Activated naive CD4-positive, alpha-beta T cell treated with anti-CD3 and anti-CD28 coated beads for 36 hours (primary cell): ENCODE measurements at regions not wholly inside any gene's neighbourhood (a gene's known extent, or its start where the extent isn't known, plus 50 kb on each side); places are given as distances from the start of the nearest gene placed in this dataset.

Experiments used
- CTCF ChIA-PET: fragments of 350-600 bp; sonication (Branson Sonifier 250); formaldehyde crosslinking; loops from one replicate; lab custom pipeline; 2021; ENCODE audit warnings: antibody characterized with exemption; lab: Charles Lee
- DNase-seq: peaks from one replicate; pipeline ENCODE4 v3.0.0-alpha.2; 2020
- H3K27ac Mint-ChIP-seq: one replicate; pipeline ENCODE4 v1.8.0; 2021; ENCODE audit warnings: mild to moderate bottlenecking, mixed read lengths
- H3K27me3 Mint-ChIP-seq: one replicate; pipeline ENCODE4 v1.8.0; 2021; ENCODE audit warnings: low read depth, mixed read lengths
- H3K36me3 Mint-ChIP-seq: one replicate; pipeline ENCODE4 v1.8.0; 2021; ENCODE audit warnings: low read depth, mixed read lengths
- H3K4me1 Mint-ChIP-seq: one replicate; pipeline ENCODE4 v1.8.0; 2021; ENCODE audit warnings: low read depth, mixed read lengths
- H3K4me3 Mint-ChIP-seq: one replicate; pipeline ENCODE4 v1.8.0; 2021; ENCODE audit warnings: mild to moderate bottlenecking, moderate library complexity, mixed read lengths
- H3K9me3 Mint-ChIP-seq: one replicate; pipeline ENCODE4 v1.8.0; 2021; ENCODE audit warnings: mixed read lengths
- intact Hi-C: fragments of 100-400 bp; cut with micrococcal nuclease; formaldehyde crosslinking; loops from one replicate; pipeline ENCODE4 v1.15.1; 2023

DNA sequence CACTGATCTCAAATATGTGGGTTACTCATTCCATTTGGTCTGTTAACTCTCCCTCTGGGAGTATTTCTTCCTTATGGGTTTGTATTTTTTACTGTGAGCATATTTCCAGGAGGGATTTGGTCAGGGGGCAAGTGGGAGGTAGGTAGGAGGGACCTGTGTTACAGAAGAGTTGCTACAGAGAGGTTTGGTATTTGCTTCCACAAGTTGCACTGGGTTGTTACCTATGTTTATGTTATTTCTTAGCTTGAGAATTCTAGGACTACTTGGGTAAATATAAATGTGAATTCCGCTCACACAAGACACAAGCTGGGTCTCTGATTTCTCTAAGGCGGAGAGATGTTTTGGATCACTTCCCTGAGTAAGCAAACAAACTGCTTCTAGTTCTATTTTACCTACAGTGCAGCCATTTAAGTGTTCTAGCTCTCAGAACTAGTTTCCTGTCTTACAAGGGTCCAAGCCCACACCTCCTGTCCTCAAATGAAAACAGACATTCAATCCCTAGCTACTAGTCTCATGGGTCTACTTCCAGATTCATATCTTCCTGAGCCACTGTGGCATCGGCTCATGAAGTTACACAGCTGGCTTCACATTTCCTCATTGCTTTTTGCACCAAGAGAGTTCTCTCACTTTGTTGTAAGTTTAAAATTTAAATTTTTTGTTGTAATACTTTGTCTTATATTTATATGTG is 75.4 kb upstream of the PPP1R3C start:
- CTCF ChIA-PET: interaction anchor here (0.7 to 1.7 kb wide), 2 partner anchors 73 to 75 kb away, joined by 3 to 4 read pairs; partner anchors contain the start of gene PPP1R3C
- intact Hi-C loops: no loop called here
- H3K4me1 Mint-ChIP-seq: no peaks in the 10 kb centered on the region
- H3K27ac Mint-ChIP-seq: no peak overlapping the region
- no peaks in the 10 kb centered on the region for H3K36me3 Mint-ChIP-seq
- DNase-seq: no peak
- no peak overlapping the region for H3K4me3 Mint-ChIP-seq
- no peaks in the 10 kb centered on the region for H3K9me3 Mint-ChIP-seq
- peaks cover 7% of the 10 kb centered on the region for H3K27me3 Mint-ChIP-seq

DNA sequence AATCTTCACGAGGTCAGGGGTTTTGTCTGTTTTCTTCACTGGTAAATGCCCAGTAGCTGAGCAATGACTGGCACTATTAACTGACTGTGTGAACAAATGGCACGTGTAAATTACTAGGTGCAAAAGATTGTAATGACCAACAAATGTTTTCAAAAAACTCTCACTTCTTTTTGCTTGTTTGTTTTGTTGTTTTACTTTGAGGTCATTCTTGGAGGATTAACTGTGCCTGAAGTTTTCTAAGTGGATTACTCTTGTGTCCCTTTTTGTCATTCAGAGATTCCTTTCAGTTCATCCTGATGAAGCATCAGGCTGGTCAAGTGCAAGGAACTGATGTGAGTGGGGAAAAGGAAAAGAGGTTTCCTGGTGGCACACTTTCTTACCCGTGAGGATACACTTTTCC is 74.4 kb upstream of the PPP1R3C start:
- H3K27me3 Mint-ChIP-seq: peaks cover 6% of the 10 kb centered on the region
- CTCF ChIA-PET: interaction anchor here (0.6 to 1.7 kb wide), 3 partner anchors 74 to 314 kb away, joined by 3 to 4 read pairs (median 3); partner anchors contain the start of gene PPP1R3C
- intact Hi-C loops: no loop called here
- H3K36me3 Mint-ChIP-seq: no peaks in the 10 kb centered on the region
- H3K4me1 Mint-ChIP-seq: no peaks in the 10 kb centered on the region
- H3K9me3 Mint-ChIP-seq: no peaks in the 10 kb centered on the region
- no peak for DNase-seq
- no peak overlapping the region for H3K27ac Mint-ChIP-seq
- H3K4me3 Mint-ChIP-seq: no peak overlapping the region

DNA sequence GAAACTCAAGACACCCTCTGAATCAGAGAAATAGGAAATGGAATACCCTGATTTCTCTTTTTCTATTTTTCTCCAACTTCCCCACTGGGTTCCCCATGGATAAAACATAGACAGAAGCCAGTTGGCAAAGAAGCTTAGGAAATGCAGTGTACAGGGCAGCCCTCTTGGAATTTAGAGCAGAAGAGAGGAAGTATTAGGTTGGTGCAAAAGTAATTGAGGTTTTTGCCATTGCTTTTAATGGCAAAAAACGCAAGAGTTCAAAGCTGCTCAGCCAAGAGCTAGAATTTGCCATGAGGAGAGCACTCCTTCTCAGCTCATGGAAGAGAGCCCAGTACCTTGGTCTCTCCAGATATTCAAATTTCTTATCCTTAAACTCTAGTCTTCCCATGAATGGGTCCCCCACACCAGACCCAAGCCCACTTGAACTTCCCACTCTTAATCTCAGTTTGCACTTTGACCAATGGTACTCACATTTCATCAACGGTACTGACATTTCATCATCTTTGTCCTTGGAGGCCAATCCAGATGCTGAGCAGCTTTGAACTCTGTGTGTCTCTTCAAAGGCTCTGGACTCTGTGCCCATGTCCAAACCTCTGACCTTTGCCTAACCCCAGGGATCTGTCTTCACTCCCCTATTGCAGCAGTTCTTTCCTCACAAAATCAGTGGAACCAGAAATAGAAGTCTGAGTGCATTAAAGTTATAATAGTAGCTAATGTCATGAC is 73.2 kb upstream of the PPP1R3C start:
- DNase-seq: no peak
- CTCF ChIA-PET: no interaction called here
- intact Hi-C loops: no loop called here
- Mint-ChIP-seq H3K4me3 (no peak overlapping the region), H3K27ac (no peak overlapping the region), H3K27me3 (peaks cover 6% of the 10 kb centered on the region), H3K36me3 (no peaks in the 10 kb centered on the region), H3K9me3 (no peaks in the 10 kb centered on the region), H3K4me1 (no peaks in the 10 kb centered on the region)

DNA sequence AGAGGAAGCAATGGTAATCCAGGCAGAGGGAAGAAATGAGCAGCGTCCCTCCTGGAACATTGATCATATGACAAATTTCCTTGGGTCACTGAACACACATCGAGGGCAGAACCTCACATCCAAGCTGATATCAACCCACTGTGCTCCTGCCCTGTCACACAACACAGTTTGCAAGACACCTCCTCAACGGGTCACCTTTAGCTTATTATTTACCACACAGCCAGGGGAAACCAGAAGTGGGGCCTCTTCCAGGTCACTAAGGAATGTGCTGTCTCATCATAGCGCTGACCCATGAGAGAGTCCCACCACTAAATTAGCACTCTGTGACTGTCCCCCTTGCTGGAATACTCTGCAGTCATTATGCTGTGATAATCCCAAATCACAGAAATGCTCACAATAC is 69.7 kb upstream of the PPP1R3C start:
- no peak for DNase-seq
- CTCF ChIA-PET: no interaction called here
- Mint-ChIP-seq H3K36me3 (no peaks in the 10 kb centered on the region), H3K9me3 (no peaks in the 10 kb centered on the region), H3K4me1 (no peaks in the 10 kb centered on the region), H3K4me3 (no peak overlapping the region), H3K27me3 (peaks cover 10% of the 10 kb centered on the region), H3K27ac (no peak overlapping the region)
- intact Hi-C loops: no loop called here

DNA sequence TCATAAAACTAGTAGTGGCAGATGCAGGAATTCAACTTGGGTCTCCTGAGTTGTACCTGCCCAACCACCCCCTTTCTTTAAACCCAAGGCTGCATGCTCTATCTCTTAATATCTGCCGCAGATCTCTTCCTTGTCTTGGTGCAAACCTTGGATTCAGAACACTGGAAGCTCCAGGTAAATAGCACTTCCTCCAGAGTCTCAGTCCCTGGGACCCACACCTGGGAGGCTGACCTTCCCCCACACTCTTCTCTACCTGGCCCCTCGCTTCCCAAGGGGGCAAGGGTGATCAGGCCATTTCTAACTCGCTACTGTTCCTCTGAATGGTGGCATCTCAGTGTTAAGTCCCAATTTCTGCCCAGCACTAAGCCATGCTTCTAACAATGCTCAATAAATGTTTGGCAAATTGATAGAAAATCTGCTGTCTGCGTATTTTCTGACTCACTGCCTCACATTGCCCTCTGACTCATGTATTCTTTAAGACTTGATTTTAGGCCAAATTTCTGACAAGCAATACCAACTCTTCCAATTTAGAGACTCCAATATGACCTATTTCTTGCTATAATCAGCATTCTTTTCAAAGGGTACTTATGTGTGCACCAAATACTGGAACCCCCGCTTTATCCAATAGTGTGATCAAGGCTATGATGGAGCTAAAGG is 68.0 kb upstream of the PPP1R3C start:
- H3K9me3 Mint-ChIP-seq: no peaks in the 10 kb centered on the region

DNA sequence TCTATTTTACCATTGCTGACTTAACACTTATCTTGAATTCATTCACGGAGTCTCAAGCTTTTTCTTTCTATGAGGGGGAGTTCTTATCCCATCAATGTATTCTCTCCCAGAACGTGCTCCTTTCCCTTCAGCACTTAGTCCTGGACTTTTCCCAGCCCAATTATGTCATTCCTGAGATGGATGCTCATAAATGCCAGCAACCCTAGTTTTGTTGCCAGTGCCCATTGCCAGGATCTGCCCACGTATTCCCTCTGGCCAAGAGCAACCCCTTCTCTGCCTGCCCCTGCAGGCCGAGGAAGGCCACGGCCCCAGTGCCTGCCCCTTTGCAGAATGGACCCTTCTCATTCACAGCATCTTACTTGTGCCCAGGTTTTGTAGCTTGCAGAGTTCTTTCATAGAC is 67.4 kb upstream of the PPP1R3C start:
- Mint-ChIP-seq H3K27ac (no peak overlapping the region), H3K9me3 (no peaks in the 10 kb centered on the region)

More for the DNA sequence above, 68.0 kb upstream of the PPP1R3C start:
- H3K4me3 Mint-ChIP-seq: no peak overlapping the region
- CTCF ChIA-PET: no interaction called here
- H3K27ac Mint-ChIP-seq: no peak overlapping the region
- peaks cover 7% of the 10 kb centered on the region for H3K27me3 Mint-ChIP-seq
- no peaks in the 10 kb centered on the region for H3K36me3 Mint-ChIP-seq
- no peaks in the 10 kb centered on the region for H3K4me1 Mint-ChIP-seq
- DNase-seq: no peak
- intact Hi-C loops: no loop called here

GRCh38 chr10:91698258-91698657 is 65.4 kb upstream of the PPP1R3C start:
- CTCF ChIA-PET: no interaction called here
- Mint-ChIP-seq H3K36me3 (no peaks in the 10 kb centered on the region), H3K4me1 (no peaks in the 10 kb centered on the region), H3K9me3 (no peaks in the 10 kb centered on the region), H3K27me3 (peaks cover 10% of the 10 kb centered on the region), H3K4me3 (no peak overlapping the region), H3K27ac (no peak overlapping the region)
- intact Hi-C loops: no loop called here
- no peak for DNase-seq

More for the DNA sequence above, 67.4 kb upstream of the PPP1R3C start:
- CTCF ChIA-PET: no interaction called here
- H3K27me3 Mint-ChIP-seq: peaks cover 7% of the 10 kb centered on the region
- intact Hi-C loops: no loop called here
- DNase-seq: no peak
- H3K36me3 Mint-ChIP-seq: no peaks in the 10 kb centered on the region
- no peak overlapping the region for H3K4me3 Mint-ChIP-seq
- no peaks in the 10 kb centered on the region for H3K4me1 Mint-ChIP-seq

GRCh38 chr10:91694170-91694794 is 61.4 kb upstream of the PPP1R3C start:
- Mint-ChIP-seq H3K27ac (no peak overlapping the region), H3K9me3 (no peaks in the 10 kb centered on the region), H3K27me3 (peaks cover 5% of the 10 kb centered on the region), H3K36me3 (no peaks in the 10 kb centered on the region), H3K4me3 (no peak overlapping the region), H3K4me1 (peaks cover 4% of the 10 kb centered on the region)
- DNase-seq: peak; percentile 37
- CTCF ChIA-PET: interaction anchor here (0.5 to 2.3 kb wide), 17 partner anchors 9 to 396 kb away, joined by 3 to 16 read pairs (median 4); partner anchors contain the start of gene PPP1R3C
- intact Hi-C loops: loop anchor here (1.0 to 5.0 kb wide), 5 partner anchors 59 to 396 kb away; no protein-coding TSS in a partner anchor

GRCh38 chr10:91691981-91692380 is 59.1 kb upstream of the PPP1R3C start:
- Mint-ChIP-seq H3K9me3 (no peaks in the 10 kb centered on the region), H3K27me3 (peaks cover 5% of the 10 kb centered on the region), H3K4me3 (no peak overlapping the region), H3K36me3 (no peaks in the 10 kb centered on the region), H3K27ac (no peak overlapping the region), H3K4me1 (peaks cover 4% of the 10 kb centered on the region)
- intact Hi-C loops: loop anchor here (5.0 kb wide), 1 partner anchor 285 kb away; no protein-coding TSS in a partner anchor
- CTCF ChIA-PET: interaction anchor here (1.1 to 1.4 kb wide), 2 partner anchors 350 to 393 kb away, joined by 3 to 5 read pairs; no protein-coding TSS in a partner anchor
- no peak for DNase-seq

GRCh38 chr10:91690996-91691676 is 58.3 kb upstream of the PPP1R3C start:
- DNase-seq: no peak
- Mint-ChIP-seq H3K27me3 (peaks cover 5% of the 10 kb centered on the region), H3K4me3 (no peak overlapping the region), H3K36me3 (no peaks in the 10 kb centered on the region), H3K4me1 (peaks cover 4% of the 10 kb centered on the region), H3K9me3 (no peaks in the 10 kb centered on the region), H3K27ac (no peak overlapping the region)
- intact Hi-C loops: loop anchor here (5.0 kb wide), 1 partner anchor 284 kb away; no protein-coding TSS in a partner anchor
- CTCF ChIA-PET: no interaction called here

DNA sequence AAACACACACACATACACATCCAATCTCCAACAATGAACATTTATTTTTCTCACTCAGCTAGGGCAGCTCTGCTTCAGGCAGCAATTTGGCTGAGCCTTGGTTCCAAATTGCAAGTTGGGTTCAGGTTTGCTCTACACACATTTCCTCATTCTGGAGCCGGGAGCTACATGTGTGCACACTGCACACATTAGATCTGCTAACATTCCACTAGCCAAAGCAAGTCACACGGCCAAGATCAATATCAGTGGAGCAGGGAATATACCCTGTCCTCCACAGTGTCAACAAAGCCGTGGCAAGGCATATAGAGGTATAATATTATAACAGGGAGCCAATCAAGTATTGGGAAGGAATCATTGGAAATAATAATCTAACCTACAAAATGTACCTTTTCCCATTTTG is 57.5 kb upstream of the PPP1R3C start:
- intact Hi-C loops: loop anchor here (5.0 kb wide), 1 partner anchor 283 kb away; no protein-coding TSS in a partner anchor
- Mint-ChIP-seq H3K9me3 (no peaks in the 10 kb centered on the region), H3K4me3 (no peak overlapping the region), H3K27ac (no peak overlapping the region), H3K36me3 (no peaks in the 10 kb centered on the region), H3K4me1 (peaks cover 4% of the 10 kb centered on the region), H3K27me3 (peaks cover 5% of the 10 kb centered on the region)
- DNase-seq: no peak
- CTCF ChIA-PET: no interaction called here
